DND-41 (cell line): ENCODE measurements at regions not wholly inside any gene's neighbourhood (a gene's known extent, or its start where the extent isn't known, plus 50 kb on each side); places are given as distances from the start of the nearest gene placed in this dataset.

Experiments used
- EZH2 ChIP-seq: IDR thresholded peaks from 3 replicates; pipeline ENCODE4 v1.6.1; 2012; ENCODE audit warnings: borderline replicate concordance, low read depth, mild to moderate bottlenecking, moderate library complexity, low read length, inconsistent platforms; ENCODE audit not compliant: severe bottlenecking
- TF ChIP-seq, protein P1 (sequence below): IDR thresholded peaks from 2 replicates; pipeline ENCODE4 v1.5.1; 2012; ENCODE audit warnings: borderline replicate concordance, low read length, moderate library complexity, mild to moderate bottlenecking; ENCODE audit not compliant: poor library complexity, severe bottlenecking; ENCODE audit errors: extremely low read depth

- TF ChIP-seq, protein P1, sequence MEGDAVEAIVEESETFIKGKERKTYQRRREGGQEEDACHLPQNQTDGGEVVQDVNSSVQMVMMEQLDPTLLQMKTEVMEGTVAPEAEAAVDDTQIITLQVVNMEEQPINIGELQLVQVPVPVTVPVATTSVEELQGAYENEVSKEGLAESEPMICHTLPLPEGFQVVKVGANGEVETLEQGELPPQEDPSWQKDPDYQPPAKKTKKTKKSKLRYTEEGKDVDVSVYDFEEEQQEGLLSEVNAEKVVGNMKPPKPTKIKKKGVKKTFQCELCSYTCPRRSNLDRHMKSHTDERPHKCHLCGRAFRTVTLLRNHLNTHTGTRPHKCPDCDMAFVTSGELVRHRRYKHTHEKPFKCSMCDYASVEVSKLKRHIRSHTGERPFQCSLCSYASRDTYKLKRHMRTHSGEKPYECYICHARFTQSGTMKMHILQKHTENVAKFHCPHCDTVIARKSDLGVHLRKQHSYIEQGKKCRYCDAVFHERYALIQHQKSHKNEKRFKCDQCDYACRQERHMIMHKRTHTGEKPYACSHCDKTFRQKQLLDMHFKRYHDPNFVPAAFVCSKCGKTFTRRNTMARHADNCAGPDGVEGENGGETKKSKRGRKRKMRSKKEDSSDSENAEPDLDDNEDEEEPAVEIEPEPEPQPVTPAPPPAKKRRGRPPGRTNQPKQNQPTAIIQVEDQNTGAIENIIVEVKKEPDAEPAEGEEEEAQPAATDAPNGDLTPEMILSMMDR, result no peak
- TF ChIP-seq EZH2, result no peak
Measured at GRCh38 chr18:38571651-38572050, 1006.1 kb upstream of the CELF4 start.
